Kidney epithelial cell (primary cell): ENCODE measurements at regions not wholly inside any gene's neighbourhood (a gene's known extent, or its start where the extent isn't known, plus 50 kb on each side); places are given as distances from the start of the nearest gene placed in this dataset.

Source experiments
- DNase-seq: peaks from one replicate; pipeline ENCODE4 v3.0.0-alpha.2; 2010; ENCODE audit warnings: low read depth
- H3K27me3 ChIP-seq: 2 replicates; pipeline ENCODE4 v1.6.0; 2011; ENCODE audit warnings: low read length; ENCODE audit not compliant: control insufficient read depth, insufficient read depth
- H3K36me3 ChIP-seq: 2 replicates; pipeline ENCODE4 v1.5.1; 2011; ENCODE audit warnings: low read length; ENCODE audit not compliant: control insufficient read depth, insufficient read depth
- H3K4me3 ChIP-seq: 2 replicates; pipeline ENCODE4 v1.5.1; 2011; ENCODE audit warnings: low read depth, mild to moderate bottlenecking, control low read depth, low read length
- CTCF ChIP-seq: IDR thresholded peaks from 2 replicates; pipeline ENCODE4 v1.5.1; 2011; ENCODE audit warnings: mild to moderate bottlenecking, moderate library complexity, low read length, control low read depth, inconsistent platforms; ENCODE audit not compliant: insufficient read depth, poor library complexity, severe bottlenecking

DNA sequence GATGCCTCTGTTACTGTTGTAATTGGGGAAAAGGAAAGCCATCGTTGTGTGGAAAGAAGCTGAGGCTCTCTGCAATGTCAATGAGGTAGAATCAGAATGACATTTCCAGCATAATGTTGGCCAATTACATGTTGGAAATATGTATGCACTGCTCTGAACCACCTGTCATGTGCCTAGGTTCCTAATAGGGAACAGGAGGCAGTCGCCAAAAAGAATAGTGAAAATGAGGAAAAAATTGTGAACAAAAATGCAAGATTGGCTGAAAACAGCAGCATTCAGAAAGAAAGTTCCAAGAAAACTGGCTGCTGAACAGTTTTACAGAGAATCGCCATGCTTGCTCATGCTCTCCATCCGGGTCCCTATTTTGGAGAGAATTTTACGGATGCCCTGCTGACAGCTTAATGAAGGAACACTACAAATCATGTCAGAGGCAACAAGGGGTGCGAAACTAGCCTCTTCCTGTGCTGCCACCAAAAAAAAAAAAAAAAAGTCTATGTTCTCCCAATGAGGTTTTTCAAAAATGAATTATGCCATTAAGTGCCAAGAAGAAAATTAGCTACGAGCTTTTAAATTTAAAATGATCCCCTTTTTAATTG lies 305.9 kb upstream of the ARRDC4 start:
- no peak for DNase-seq
- no peak for TF ChIP-seq CTCF
- Histone ChIP-seq H3K36me3 (no peaks in the 10 kb centered on the region), H3K4me3 (no peak overlapping the region), H3K27me3 (peaks cover 2% of the 10 kb centered on the region)

DNA sequence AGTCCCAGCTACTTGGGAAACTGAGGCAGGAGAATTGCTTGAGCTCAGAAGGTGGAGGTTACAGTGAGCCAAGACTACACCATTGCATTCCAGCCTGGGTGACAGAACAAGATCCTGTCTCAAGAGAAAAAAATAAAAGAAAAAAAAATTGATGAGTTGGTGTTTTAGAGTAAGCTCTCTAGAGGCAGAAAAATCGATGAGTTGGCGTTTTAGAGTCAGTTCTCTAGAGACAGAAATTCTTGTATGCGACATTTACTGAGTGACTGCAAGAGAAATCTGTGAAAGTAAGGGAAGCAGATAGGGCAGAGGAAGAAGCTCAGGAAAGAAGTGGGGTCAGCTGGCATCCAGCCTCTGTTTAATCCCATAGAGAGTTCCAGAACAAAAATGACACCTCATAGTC lies 298.7 kb upstream of the ARRDC4 start:
- Histone ChIP-seq H3K4me3 (no peak overlapping the region), H3K36me3 (no peaks in the 10 kb centered on the region), H3K27me3 (no peaks in the 10 kb centered on the region)
- TF ChIP-seq CTCF: no peak
- no peak for DNase-seq

DNA sequence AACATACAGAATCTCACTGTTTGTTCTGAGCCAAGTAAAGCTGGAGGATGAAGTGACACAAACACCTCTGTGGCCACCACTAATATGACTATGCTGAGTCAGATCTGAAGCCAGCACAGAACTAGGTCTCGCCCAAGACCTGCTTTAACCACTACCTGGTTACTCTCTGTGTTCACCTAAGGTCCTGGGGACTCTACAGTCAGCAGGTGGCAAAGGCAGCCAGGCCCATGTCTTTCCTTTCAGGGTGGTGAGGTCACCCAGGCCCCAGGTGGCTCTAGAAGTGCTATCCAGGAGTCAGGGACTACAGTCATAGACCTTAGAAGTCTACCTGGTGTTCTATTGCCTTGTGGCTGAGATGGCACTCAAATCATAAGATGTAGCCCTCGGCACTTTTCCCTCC lies 287.9 kb upstream of the ARRDC4 start:
- Histone ChIP-seq H3K36me3 (no peaks in the 10 kb centered on the region), H3K27me3 (no peaks in the 10 kb centered on the region), H3K4me3 (no peak overlapping the region)
- no peak for TF ChIP-seq CTCF
- no peak for DNase-seq

GRCh38 chr15:97678656-97679055 lies 281.8 kb upstream of the ARRDC4 start:
- TF ChIP-seq CTCF: no peak
- Histone ChIP-seq H3K27me3 (no peaks in the 10 kb centered on the region), H3K4me3 (no peak overlapping the region), H3K36me3 (no peaks in the 10 kb centered on the region)
- DNase-seq: no peak

DNA sequence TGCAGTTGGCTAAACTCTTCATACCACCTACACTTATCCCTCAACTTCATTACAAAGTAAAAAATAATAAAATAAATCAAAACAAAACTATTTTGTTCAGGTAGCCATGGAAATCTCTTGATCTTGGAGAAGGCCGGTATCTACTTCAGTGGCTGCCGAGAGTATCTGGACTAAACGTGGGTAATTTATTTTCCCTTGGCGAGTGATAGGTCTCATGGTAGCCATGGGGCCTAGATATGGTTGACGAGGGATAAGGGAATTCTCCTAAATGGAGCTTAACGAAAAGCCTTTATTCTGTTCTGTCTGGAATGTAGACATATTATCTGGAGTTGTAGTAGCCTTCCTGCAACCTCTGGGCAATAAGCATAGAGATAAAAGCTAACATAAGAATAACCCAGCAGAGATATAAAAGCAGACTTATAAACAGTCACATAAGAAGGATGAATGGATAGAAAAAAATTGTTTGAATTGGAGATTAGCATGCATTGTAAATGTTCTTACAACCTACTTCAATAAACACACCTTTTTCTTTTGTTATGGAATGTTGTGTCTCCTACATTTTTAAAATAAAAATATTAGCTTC lies 281.3 kb upstream of the ARRDC4 start:
- Histone ChIP-seq H3K36me3 (no peaks in the 10 kb centered on the region), H3K27me3 (no peaks in the 10 kb centered on the region), H3K4me3 (no peak overlapping the region)
- DNase-seq: no peak
- TF ChIP-seq CTCF: no peak
